VCaP (cell line): ENCODE measurements at regions not wholly inside any gene's neighbourhood (a gene's known extent, or its start where the extent isn't known, plus 50 kb on each side); places are given as distances from the start of the nearest gene placed in this dataset.

ENCODE experiments used
- H3K27ac ChIP-seq: fragments of 450-650 bp; 2 replicates; pipeline ENCODE4 v1.5.1; 2017
- CTCF ChIP-seq: fragments of 450-650 bp; conservative IDR thresholded peaks from 2 replicates; pipeline ENCODE4 v1.5.1; 2017; ENCODE audit warnings: mild to moderate bottlenecking, moderate library complexity

- no peak for TF ChIP-seq CTCF
- no peak overlapping the region for H3K27ac ChIP-seq
Measured at GRCh38 chr3:64828276-64828675, 140.5 kb upstream of the ADAMTS9 start.

- no peak overlapping the region for H3K27ac ChIP-seq
- TF ChIP-seq CTCF, result no peak
Measured at GRCh38 chr3:64827431-64827830, 139.6 kb upstream of the ADAMTS9 start.

- no peak for TF ChIP-seq CTCF
- H3K27ac ChIP-seq, result no peak overlapping the region
Measured at GRCh38 chr3:64827019-64827418, 139.2 kb upstream of the ADAMTS9 start.

GRCh38 chr3:64825404-64826120 is 137.8 kb upstream of the ADAMTS9 start:
- no peak overlapping the region for H3K27ac ChIP-seq
- no peak for TF ChIP-seq CTCF

- H3K27ac ChIP-seq, result no peak overlapping the region
- TF ChIP-seq CTCF, result no peak
Measured at GRCh38 chr3:64824394-64824909, 136.7 kb upstream of the ADAMTS9 start.

GRCh38 chr3:64818196-64818595 is 130.4 kb upstream of the ADAMTS9 start:
- no peak overlapping the region for H3K27ac ChIP-seq
- no peak for TF ChIP-seq CTCF

GRCh38 chr3:64816355-64816754 is 128.6 kb upstream of the ADAMTS9 start:
- H3K27ac ChIP-seq, result no peak overlapping the region
- no peak for TF ChIP-seq CTCF
